Adrenal gland (tissue), 9 donors: ENCODE measurements at regions not wholly inside any gene's neighbourhood (a gene's known extent, or its start where the extent isn't known, plus 50 kb on each side); places are given as distances from the start of the nearest gene placed in this dataset.

Source experiments
- DNase-seq, 7 donors: peaks; one replicate each; pipeline ENCODE4 v3.0.0-alpha.2; 2019 to 2020
- H3K27ac ChIP-seq, 5 donors: fragments of 200-600 bp; sonication (generic) in 4 of 5; 1 replicate in 3 of 5; 2 replicates in 2 of 5; pipeline versions ENCODE4 v1.5.1 to v1.8.0; 2016 to 2020; ENCODE audit warnings: mild to moderate bottlenecking in 1 of 5
- H3K27me3 ChIP-seq: fragments of 200-600 bp; 2 replicates; pipeline ENCODE4 v1.8.0; 2021
- H3K36me3 ChIP-seq, 2 donors: fragments of 200-600 bp; replicated peaks in 1 of 2; 1 replicate in 1 of 2; 2 replicates in 1 of 2; pipeline versions ENCODE4 v1.5.1 to v1.8.0; 2018 to 2022
- H3K4me1 ChIP-seq, 2 donors: fragments of 200-600 bp; replicated peaks in 1 of 2; 1 replicate in 1 of 2; 2 replicates in 1 of 2; pipeline versions ENCODE4 v1.5.1 to v1.8.0; 2018 to 2021
- H3K4me3 ChIP-seq, 4 donors: fragments of 200-600 bp; sonication (generic) in 3 of 4; one replicate each; pipeline ENCODE4 v1.5.1; 2016 to 2018
- H3K9me3 ChIP-seq, 3 donors: fragments of 200-600 bp; sonication (generic) in 1 of 3; replicated peaks in 1 of 3; 1 replicate in 2 of 3; 2 replicates in 1 of 3; pipeline versions ENCODE4 v1.5.1 to v1.8.0; 2016 to 2021
- POLR2A ChIP-seq, 2 donors: fragments of 450-650 bp; IDR thresholded peaks; one replicate each; pipeline ENCODE4 v1.6.1; 2017; ENCODE audit warnings: antibody characterized with exemption in 2 of 2, mild to moderate bottlenecking in 2 of 2, moderate library complexity in 1 of 2
- WGBS, 4 donors: extraction: QIAGEN DNeasy Blood & Tissue Kit in 2 of 4; methylation state at CpG; one replicate each; pipeline versions ENCODE4 v1.1.5 to v1.1.7; 2013 to 2017; 5-methylcytosine and 5-hydroxymethylcytosine counted together
- intact Hi-C, 2 donors: fragments of 100-400 bp; cut with DNase I; formaldehyde crosslinking; loops; one replicate each; pipeline versions ENCODE4 v1.14.1 to v1.15.0; 2022 to 2023
- TF ChIP-seq, protein P1 (sequence below), 6 experiments: fragments of 450-650 bp in 4 of 6; fragments of 200-600 bp in 2 of 6; sonication (generic) in 1 of 6; IDR thresholded peaks; 1 replicate in 5 of 6; 2 replicates in 1 of 6; pipeline versions ENCODE4 v1.5.1 to v1.8.0; 2016 to 2021; ENCODE audit warnings: antibody characterized with exemption in 6 of 6, mild to moderate bottlenecking in 2 of 6, moderate library complexity in 1 of 6
- donor health status: healthy with polysubstance abuse.
- donor health status: Bipolar disorder and iron deficiency.
- donor health status: DM: yes; HTN: yes; CAD: no.
- donor health status: DM: no; HTN: no; CAD: no.
- donor health status: DM: no; HTN: no; CAD: no.

DNA sequence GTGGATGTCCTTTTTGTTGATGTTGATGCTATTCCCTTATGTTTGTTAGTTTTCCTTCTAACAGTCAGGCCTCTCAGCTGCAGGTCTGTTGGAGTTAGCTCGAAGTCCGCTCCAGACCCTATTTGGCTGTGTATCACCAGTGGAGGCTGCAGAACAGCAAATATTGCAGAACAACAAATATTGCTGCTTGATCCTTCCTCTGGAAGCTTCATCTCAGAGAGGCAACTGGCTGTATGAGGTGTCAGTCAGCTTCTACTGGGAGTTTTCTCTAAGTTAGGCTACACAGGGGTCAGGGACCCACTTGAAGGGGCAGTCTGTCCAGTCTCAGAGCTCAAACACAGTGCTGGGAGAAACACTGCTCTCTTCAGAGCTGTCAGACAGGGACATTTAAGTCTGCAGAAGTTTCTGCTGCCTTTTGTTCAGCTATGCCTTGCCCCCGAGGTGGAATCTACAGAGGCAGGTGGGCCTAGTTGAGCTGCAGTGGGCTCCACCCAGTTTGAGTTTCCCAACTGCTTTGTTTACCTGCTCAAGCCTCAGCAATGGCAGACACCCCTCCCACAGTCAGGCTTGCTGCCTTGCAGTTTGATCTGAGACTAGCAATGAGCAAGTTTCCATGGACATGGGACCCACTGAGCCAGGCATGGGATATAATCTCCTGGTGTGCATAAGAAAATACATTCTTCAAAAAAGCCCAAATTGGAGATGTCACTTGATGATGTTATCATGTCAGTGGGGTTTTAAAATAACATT is 99.5 kb downstream of the KDM5D start:
- intact Hi-C loops: no loop called here
- H3K4me3 ChIP-seq: no peak overlapping the region
- H3K27ac ChIP-seq: no peak overlapping the region
- TF ChIP-seq, protein P1, sequence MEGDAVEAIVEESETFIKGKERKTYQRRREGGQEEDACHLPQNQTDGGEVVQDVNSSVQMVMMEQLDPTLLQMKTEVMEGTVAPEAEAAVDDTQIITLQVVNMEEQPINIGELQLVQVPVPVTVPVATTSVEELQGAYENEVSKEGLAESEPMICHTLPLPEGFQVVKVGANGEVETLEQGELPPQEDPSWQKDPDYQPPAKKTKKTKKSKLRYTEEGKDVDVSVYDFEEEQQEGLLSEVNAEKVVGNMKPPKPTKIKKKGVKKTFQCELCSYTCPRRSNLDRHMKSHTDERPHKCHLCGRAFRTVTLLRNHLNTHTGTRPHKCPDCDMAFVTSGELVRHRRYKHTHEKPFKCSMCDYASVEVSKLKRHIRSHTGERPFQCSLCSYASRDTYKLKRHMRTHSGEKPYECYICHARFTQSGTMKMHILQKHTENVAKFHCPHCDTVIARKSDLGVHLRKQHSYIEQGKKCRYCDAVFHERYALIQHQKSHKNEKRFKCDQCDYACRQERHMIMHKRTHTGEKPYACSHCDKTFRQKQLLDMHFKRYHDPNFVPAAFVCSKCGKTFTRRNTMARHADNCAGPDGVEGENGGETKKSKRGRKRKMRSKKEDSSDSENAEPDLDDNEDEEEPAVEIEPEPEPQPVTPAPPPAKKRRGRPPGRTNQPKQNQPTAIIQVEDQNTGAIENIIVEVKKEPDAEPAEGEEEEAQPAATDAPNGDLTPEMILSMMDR (IDR thresholded peaks at IDR 0.05): no peak
- no peak for TF ChIP-seq POLR2A (IDR thresholded peaks at IDR 0.05)
- 59 to 63% methylated on average over 3 of the region's 3 CpGs; no CpG with 5 or more reads in 2 of the 4 donors for WGBS, 4 donors
- no peaks in the 10 kb centered on the region for H3K9me3 ChIP-seq
- H3K4me1 ChIP-seq: no peaks in the 10 kb centered on the region
- H3K36me3 ChIP-seq: no peaks in the 10 kb centered on the region
- no peak for DNase-seq
- no peaks in the 10 kb centered on the region for H3K27me3 ChIP-seq

DNA sequence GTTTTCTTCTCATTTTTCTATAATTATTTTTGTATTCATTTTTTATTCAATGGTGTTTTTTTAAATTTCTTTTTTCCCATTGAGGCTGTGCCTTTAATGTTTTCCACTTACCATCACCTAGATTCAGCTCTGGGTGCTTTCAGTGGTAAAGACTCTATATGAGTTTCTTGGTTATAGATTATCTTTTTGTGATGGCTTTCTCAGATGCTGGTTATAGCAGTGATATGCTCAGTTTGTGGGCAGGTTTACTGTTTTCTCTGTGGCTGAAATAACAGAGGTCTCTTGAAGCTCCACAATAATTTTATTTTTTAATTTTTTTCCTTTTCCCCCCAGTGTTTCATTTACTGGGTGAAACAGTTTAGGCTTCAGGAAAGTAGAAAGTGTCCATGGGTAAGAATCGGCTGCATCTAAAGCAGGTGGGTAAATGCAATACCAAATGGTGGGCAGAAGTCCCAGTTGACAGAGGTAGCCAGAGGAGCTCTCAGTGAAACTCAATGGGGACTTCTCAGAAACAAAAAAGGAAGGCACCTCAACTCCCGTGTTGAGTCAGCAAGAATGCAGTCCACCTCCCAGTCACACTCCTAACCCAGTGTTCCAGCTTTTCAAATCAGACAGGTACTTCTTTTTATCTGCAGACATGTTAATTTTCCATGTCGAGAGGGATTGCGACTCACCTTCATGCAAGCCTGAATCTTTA is 106.7 kb downstream of the KDM5D start:
- Histone ChIP-seq H3K9me3 (no peaks in the 10 kb centered on the region), H3K4me3 (no peak overlapping the region), H3K4me1 (no peaks in the 10 kb centered on the region), H3K27ac (no peak overlapping the region), H3K27me3 (no peaks in the 10 kb centered on the region), H3K36me3 (no peaks in the 10 kb centered on the region)
- 79 to 86% methylated on average over 4 of the region's 4 CpGs; no CpG with 5 or more reads in 2 of the 4 donors for WGBS, 4 donors
- intact Hi-C loops: no loop called here
- no peak for TF ChIP-seq POLR2A (IDR thresholded peaks at IDR 0.05)
- TF ChIP-seq, protein P1 (IDR thresholded peaks at IDR 0.05): no peak
- no peak for DNase-seq

DNA sequence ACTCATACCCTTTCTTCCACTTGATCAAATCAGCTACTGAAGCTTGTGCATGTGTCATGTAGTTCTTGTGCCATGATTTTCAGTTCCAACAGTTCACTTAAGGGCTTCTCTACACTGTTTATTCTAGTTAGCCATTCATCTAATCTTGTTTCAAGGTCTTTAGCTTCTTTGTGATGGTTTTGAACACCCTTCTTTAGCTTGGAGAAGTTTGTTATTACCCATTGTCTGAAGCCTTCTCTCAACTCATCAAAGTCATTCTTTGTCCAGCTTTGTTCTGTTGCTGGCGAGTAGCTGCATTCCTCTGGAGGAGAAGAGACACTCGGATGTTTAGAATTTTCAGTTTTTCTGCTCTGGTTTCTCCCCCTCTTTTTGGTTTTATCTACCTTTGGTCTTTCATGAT is 115.6 kb downstream of the KDM5D start:
- no peak for DNase-seq
- no peak overlapping the region for H3K27ac ChIP-seq

DNA sequence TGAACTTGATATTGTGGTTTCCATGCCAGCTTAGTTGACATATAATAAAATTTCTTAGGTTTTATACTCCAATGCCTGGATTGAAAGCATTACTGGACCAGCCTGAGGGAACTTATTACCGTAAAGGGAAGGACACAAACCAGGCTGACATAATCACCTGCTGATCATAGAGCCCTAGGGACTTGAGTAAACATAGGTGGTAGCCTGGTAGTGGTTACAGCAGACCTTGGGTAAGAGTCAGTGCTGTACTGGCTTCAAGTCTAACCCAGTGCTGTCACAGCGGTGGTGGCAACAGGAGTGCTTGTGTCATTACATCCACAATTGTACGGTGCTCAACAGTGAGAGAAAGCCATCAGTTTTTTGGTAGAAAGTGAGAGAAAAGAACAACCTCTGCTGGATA is 122.1 kb downstream of the KDM5D start:
- TF ChIP-seq POLR2A (IDR thresholded peaks at IDR 0.05): no peak
- no peak for DNase-seq
- Histone ChIP-seq H3K9me3 (no peaks in the 10 kb centered on the region), H3K27ac (no peak overlapping the region), H3K36me3 (no peaks in the 10 kb centered on the region), H3K4me1 (no peaks in the 10 kb centered on the region), H3K27me3 (no peaks in the 10 kb centered on the region), H3K4me3 (no peak overlapping the region)
- WGBS, 4 donors: 95% methylated on average over 3 of the region's 3 CpGs; no CpG with 5 or more reads in 3 of the 4 donors
- intact Hi-C loops: no loop called here

More for the DNA sequence above, 115.6 kb downstream of the KDM5D start:
- TF ChIP-seq, protein P1 (IDR thresholded peaks at IDR 0.05): no peak
- no peak for TF ChIP-seq POLR2A (IDR thresholded peaks at IDR 0.05)
- Histone ChIP-seq H3K4me3 (no peak overlapping the region), H3K36me3 (no peaks in the 10 kb centered on the region), H3K9me3 (no peaks in the 10 kb centered on the region), H3K4me1 (no peaks in the 10 kb centered on the region), H3K27me3 (no peaks in the 10 kb centered on the region)
- 81 to 88% methylated on average over 2 of the region's 2 CpGs; no CpG with 5 or more reads in 2 of the 4 donors for WGBS, 4 donors
- intact Hi-C loops: no loop called here
